PFSK-1 (cell line): ENCODE measurements at regions not wholly inside any gene's neighbourhood (a gene's known extent, or its start where the extent isn't known, plus 50 kb on each side); places are given as distances from the start of the nearest gene placed in this dataset.

Source experiments
- FOXP2 ChIP-seq: optimal IDR thresholded peaks from 2 replicates; pipeline ENCODE3; 2011; ENCODE audit warnings: borderline replicate concordance, control low read depth, inconsistent platforms; ENCODE audit not compliant: insufficient read depth; ENCODE audit errors: extremely low read length, extremely low read depth
- POLR2AphosphoS5 ChIP-seq: IDR thresholded peaks from 2 replicates; pipeline ENCODE4 v1.6.1; 2012; ENCODE audit warnings: low read depth, mild to moderate bottlenecking, control low read depth, low read length, moderate library complexity
- REST ChIP-seq, 2 experiments: IDR thresholded peaks; 2 replicates each; pipeline versions ENCODE4 v1.6.1 to v1.8.0; 2011 to 2012; ENCODE audit warnings: low read depth in 2 of 2, low read length in 2 of 2, control low read depth in 1 of 2, inconsistent platforms in 1 of 2, mild to moderate bottlenecking in 1 of 2, moderate library complexity in 1 of 2; ENCODE audit not compliant: insufficient read depth in 1 of 2
- SIN3A ChIP-seq: IDR thresholded peaks from 2 replicates; pipeline ENCODE4 v1.6.1; 2012; ENCODE audit warnings: mild to moderate bottlenecking, low read length, moderate library complexity, borderline replicate concordance; ENCODE audit not compliant: insufficient read depth
- TAF1 ChIP-seq: IDR thresholded peaks from 2 replicates; pipeline ENCODE4 v1.6.1; 2012; ENCODE audit warnings: low read length, control low read depth, borderline replicate concordance; ENCODE audit not compliant: insufficient read depth

DNA sequence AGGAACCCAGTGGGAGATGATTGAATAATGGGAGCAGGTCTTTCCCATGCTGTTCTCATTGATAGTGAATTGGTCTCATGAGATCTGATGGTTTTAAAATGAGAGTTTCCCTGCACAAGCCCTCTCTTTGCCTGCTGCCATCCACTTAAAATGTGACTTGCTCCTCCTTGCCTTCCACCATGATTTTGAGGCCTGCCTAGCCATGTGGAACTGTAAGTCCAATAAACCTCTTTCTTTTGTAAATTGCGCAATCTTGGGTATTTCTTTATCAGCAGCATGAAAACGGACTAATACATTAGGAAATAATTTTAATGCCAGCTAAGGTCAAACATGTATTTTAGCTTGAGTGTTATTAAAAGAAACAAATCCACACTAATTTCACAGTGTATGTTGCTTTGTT is 517.6 kb upstream of the ALCAM start:
- no peak for TF ChIP-seq SIN3A
- TF ChIP-seq FOXP2 = no peak
- no peak for TF ChIP-seq TAF1

- TF ChIP-seq TAF1 (no peak), FOXP2 (no peak), SIN3A (no peak), REST (IDR thresholded peaks at IDR 0.05; ENCODE audit: insufficient read depth in 1 of 2, low read depth in 2 of 2, low read length in 2 of 2) (no peak), POLR2AphosphoS5 (no peak)
Observed at GRCh38 chr3:104854468-104854867, 512.2 kb upstream of the ALCAM start.

- TF ChIP-seq TAF1 = no peak
- no peak for TF ChIP-seq FOXP2
- TF ChIP-seq POLR2AphosphoS5 = no peak
- TF ChIP-seq SIN3A = no peak
- TF ChIP-seq REST (IDR thresholded peaks at IDR 0.05; ENCODE audit: insufficient read depth in 1 of 2, low read depth in 2 of 2, low read length in 2 of 2) = no peak
Observed at GRCh38 chr3:104855702-104856101, 511.0 kb upstream of the ALCAM start.

DNA sequence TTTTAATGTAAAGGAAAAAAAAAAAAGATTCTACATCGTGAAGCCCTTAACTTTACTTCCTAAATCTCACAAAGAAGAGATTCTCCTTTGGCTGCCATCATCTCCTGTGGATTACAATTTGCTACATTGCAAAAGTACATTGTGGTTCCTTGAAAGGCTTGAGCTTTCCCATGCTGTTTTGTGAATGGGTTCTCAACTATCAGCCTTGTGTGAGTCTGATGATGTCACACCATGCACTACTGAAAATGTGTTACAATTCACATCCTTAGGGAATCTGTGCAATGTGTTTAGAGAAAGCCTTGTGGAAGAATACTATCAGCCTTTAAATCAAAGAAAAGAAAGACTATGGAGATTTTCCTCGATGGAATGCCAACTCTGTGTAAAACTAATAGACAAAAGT is 510.0 kb upstream of the ALCAM start:
- TF ChIP-seq TAF1 (no peak), FOXP2 (no peak), POLR2AphosphoS5 (no peak)

DNA sequence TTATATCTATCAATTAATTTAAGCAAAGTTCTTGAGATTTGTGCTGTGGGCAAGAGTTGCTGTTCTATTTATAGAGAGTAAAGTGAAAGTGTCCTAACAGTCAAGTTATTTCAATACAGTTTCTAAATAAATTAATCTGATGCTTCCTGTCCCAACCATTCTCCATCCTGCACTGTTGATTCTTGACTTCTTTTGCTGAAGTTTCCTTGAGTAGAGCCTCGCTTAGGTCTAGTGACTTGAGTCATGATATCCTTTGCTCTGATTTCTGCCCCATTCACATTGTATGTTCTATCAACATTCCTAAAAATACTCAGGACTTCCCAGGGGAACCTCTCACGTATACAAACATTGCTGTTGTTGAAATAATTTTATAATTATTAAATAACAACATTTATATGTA is 498.4 kb upstream of the ALCAM start:
- no peak for TF ChIP-seq POLR2AphosphoS5
- TF ChIP-seq TAF1 = no peak
- no peak for TF ChIP-seq FOXP2
- no peak for TF ChIP-seq SIN3A
- TF ChIP-seq REST (IDR thresholded peaks at IDR 0.05; ENCODE audit: insufficient read depth in 1 of 2, low read depth in 2 of 2, low read length in 2 of 2) = no peak

DNA sequence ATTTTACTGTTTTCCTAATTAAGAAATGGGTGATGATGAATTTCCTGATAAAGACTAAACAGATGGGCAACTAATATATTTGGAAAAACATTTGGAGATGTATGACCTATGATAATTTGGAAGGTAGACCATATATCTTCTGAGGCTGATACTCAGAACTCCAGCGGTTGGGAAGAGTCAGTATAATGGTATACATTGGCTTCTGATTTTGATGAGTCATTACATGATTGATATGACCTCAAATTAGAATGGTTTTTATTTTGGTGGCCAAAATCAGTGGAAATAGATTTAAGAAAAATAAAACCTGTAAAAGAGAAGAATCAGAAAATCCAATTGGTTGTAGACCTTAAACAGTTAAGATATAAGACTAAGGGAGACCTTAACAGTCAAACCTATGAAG is 496.4 kb upstream of the ALCAM start:
- TF ChIP-seq SIN3A (no peak), FOXP2 (no peak), POLR2AphosphoS5 (no peak), TAF1 (no peak), REST (IDR thresholded peaks at IDR 0.05; ENCODE audit: insufficient read depth in 1 of 2, low read depth in 2 of 2, low read length in 2 of 2) (no peak)
